ENCODE measurements at regions not wholly inside any gene's neighbourhood (a gene's known extent, or its start where the extent isn't known, plus 50 kb on each side); places are given as distances from the start of the nearest gene placed in this dataset.
"Not testable (repeated sequence)": the region's sequence is repeated elsewhere in the genome, so short reads cannot be mapped to it uniquely, and the experiment has no call there.

GRCh38 chr10:6977398-6978186 lies 397.5 kb upstream of the PRKCQ start:
- no peak for DNase-seq

- no peak for DNase-seq
Measured at GRCh38 chr10:6973899-6974298, 393.8 kb upstream of the PRKCQ start.

- DNase-seq, result no peak
Measured at GRCh38 chr10:6972226-6972625, 392.1 kb upstream of the PRKCQ start.

- no peak for DNase-seq
Measured at GRCh38 chr10:6969659-6970058, 389.6 kb upstream of the PRKCQ start.

GRCh38 chr10:6964543-6964942 lies 384.5 kb upstream of the PRKCQ start:
- DNase-seq, result no peak

- no peak for DNase-seq
Measured at GRCh38 chr10:6962576-6962975, 382.5 kb upstream of the PRKCQ start.

- DNase-seq, result no peak
Measured at GRCh38 chr10:6958711-6959110, 378.6 kb upstream of the PRKCQ start.

- no peak for DNase-seq
Measured at GRCh38 chr10:6958254-6958653, 378.2 kb upstream of the PRKCQ start.

GRCh38 chr10:6957851-6958250 lies 377.8 kb upstream of the PRKCQ start:
- no peak for DNase-seq

- no peak for DNase-seq
Measured at GRCh38 chr10:6956562-6956961, 376.5 kb upstream of the PRKCQ start.

- no peak for DNase-seq
Measured at GRCh38 chr10:6953271-6953801, 373.3 kb upstream of the PRKCQ start.

GRCh38 chr10:6951732-6952131 lies 371.7 kb upstream of the PRKCQ start:
- no peak for DNase-seq

- no peak for DNase-seq
Measured at GRCh38 chr10:6950133-6950532, 370.1 kb upstream of the PRKCQ start.

GRCh38 chr10:6944436-6944835 lies 364.4 kb upstream of the PRKCQ start:
- DNase-seq, result no peak

GRCh38 chr10:6938384-6938783 lies 358.3 kb upstream of the PRKCQ start:
- DNase-seq, result no peak

- DNase-seq, result no peak
Measured at GRCh38 chr10:6936931-6937330, 356.9 kb upstream of the PRKCQ start.

- DNase-seq, result no peak
Measured at GRCh38 chr10:6929148-6929830, 349.2 kb upstream of the PRKCQ start.

GRCh38 chr10:6928586-6928985 lies 348.5 kb upstream of the PRKCQ start:
- no peak for DNase-seq

GRCh38 chr10:6926971-6927370 lies 346.9 kb upstream of the PRKCQ start:
- no peak for DNase-seq

GRCh38 chr10:6925146-6925545 lies 345.1 kb upstream of the PRKCQ start:
- DNase-seq, result no peak

GRCh38 chr10:6924166-6924565 lies 344.1 kb upstream of the PRKCQ start:
- no peak for DNase-seq

- DNase-seq, result not testable (repeated sequence)
Measured at GRCh38 chr10:6921026-6921425, 340.9 kb upstream of the PRKCQ start.

GRCh38 chr10:6920072-6921019 lies 340.3 kb upstream of the PRKCQ start:
- DNase-seq, result no peak

Measured in NCI-H1436 treated with DMSO at 0.1 percent for 48 hours (cell line).